IPS-18a (cell line): ENCODE measurements at regions not wholly inside any gene's neighbourhood (a gene's known extent, or its start where the extent isn't known, plus 50 kb on each side); places are given as distances from the start of the nearest gene placed in this dataset.

Experiments
- H3K27ac ChIP-seq: one replicate; pipeline ENCODE4 v1.5.1; 2013; ENCODE audit warnings: low read length
- H3K27me3 ChIP-seq: one replicate; pipeline ENCODE4 v1.6.1; 2013; ENCODE audit warnings: mild to moderate bottlenecking, low read length; ENCODE audit not compliant: control insufficient read depth, insufficient read depth
- H3K36me3 ChIP-seq: one replicate; pipeline ENCODE4 v1.6.1; 2013; ENCODE audit warnings: low read depth, low read length; ENCODE audit not compliant: control insufficient read depth
- H3K4me1 ChIP-seq: one replicate; pipeline ENCODE4 v1.6.1; 2013; ENCODE audit warnings: low read depth, low read length; ENCODE audit not compliant: control insufficient read depth
- H3K4me3 ChIP-seq: one replicate; pipeline ENCODE4 v1.5.1; 2013; ENCODE audit warnings: low read length
- H3K9ac ChIP-seq: one replicate; pipeline ENCODE4 v1.6.1; 2013; ENCODE audit warnings: mild to moderate bottlenecking, low read length, moderate library complexity
- H3K9me3 ChIP-seq: one replicate; pipeline ENCODE4 v1.6.1; 2013; ENCODE audit warnings: low read depth, low read length; ENCODE audit not compliant: control insufficient read depth

DNA sequence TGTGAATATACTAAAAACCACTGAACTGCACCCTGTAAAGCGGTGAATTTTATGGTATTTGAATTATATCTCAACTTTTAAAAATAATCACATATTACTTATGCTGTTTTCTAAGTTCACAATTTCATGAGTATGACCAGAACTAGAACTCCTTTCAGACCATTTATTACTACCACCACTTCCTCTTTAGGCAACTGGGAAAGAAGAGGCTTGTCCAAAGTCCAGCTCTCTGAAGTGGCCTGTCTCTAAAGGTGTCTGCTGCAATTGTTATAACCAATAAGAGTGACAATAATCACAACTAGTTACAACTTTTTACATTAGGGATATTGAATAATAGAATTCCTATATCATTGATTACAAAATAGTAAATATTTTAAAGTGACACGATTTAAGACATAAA is 267.9 kb upstream of the PIK3C3 start:
- no peaks in the 10 kb centered on the region for H3K36me3 ChIP-seq
- H3K27ac ChIP-seq, result no peak overlapping the region
- no peak overlapping the region for H3K4me3 ChIP-seq
- H3K9ac ChIP-seq, result no peak overlapping the region
- no peaks in the 10 kb centered on the region for H3K4me1 ChIP-seq
- H3K9me3 ChIP-seq, result no peaks in the 10 kb centered on the region
- H3K27me3 ChIP-seq, result no peaks in the 10 kb centered on the region

DNA sequence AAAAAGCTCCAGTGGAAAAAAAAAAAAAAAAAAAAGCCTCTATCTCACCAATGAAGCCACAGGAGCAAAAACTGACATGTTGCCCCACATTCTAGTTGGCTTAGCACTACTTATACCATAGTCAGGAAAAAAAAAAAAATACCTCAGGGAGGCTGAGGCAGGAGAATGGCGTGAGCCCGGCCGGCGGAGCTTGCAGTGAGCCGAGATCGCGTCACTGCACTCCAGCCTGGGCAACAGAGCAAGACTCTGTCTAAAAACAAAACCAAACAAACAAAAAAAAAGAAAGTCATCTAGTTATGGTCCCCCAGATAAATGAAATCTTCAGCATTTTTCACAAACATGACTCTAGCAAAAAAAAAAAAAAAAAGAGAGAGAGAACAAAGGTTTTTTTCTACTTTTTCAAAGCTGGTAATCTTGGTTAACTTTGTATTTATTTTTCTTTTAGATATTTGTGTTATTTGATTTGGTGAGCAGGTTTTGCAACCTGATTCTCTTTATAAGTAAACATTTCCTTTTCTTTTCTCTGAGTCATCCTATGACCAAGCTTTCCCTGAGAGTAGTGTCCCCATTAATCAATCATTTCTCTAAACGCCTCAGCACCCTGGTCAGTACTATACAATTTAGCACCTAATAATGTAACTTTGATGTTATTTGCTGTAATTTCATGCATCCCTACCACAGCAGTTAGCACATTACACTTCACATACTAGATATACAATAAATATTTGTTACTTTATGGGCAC is 273.7 kb upstream of the PIK3C3 start:
- no peak overlapping the region for H3K4me3 ChIP-seq
- no peaks in the 10 kb centered on the region for H3K36me3 ChIP-seq
- H3K4me1 ChIP-seq, result no peaks in the 10 kb centered on the region
- H3K27me3 ChIP-seq, result no peaks in the 10 kb centered on the region
- no peak overlapping the region for H3K9ac ChIP-seq
- no peak overlapping the region for H3K27ac ChIP-seq
- no peaks in the 10 kb centered on the region for H3K9me3 ChIP-seq

DNA sequence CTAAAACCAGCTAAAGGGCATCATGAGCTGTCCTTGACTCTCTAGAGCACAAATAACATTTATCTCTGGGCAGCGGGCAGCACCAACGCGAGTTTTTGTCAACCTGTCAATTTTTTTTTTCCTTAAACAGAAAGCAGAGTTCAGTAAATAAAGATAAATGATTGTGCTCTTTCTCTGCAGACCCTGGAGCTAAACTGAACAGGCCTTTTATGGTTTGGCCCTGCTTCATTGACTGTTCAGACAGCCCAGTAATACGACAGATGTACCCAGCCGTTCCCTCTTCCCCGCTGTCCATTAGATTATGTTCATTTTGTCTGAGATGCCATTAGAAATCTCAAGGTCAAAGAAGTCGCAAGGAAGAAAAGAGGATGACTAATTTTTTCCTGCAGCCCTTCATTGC is 280.5 kb upstream of the PIK3C3 start:
- H3K9me3 ChIP-seq, result no peaks in the 10 kb centered on the region
- H3K27ac ChIP-seq, result no peak overlapping the region
- H3K9ac ChIP-seq, result no peak overlapping the region
- H3K36me3 ChIP-seq, result no peaks in the 10 kb centered on the region
- no peaks in the 10 kb centered on the region for H3K4me1 ChIP-seq
- H3K4me3 ChIP-seq, result no peak overlapping the region
- no peaks in the 10 kb centered on the region for H3K27me3 ChIP-seq

DNA sequence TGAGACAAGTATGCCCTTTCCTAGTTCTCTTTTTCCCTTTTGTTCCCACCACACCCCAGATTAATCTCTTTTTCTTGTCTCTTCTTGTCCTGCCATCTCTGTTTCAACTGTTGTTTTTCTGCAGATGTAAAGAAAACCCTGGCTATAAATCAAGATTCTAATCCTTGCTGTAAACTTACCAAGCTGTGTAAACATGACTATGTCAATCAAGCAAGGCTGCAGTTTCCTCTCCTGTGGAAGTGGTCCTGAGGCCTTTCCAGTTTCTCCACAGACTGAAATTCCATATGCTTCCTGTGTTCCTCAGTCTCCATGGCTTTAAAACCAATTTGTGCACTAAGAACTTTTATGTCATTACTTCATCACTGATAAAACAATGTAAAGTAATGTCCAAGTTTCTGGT is 288.8 kb upstream of the PIK3C3 start:
- no peaks in the 10 kb centered on the region for H3K9me3 ChIP-seq
- no peak overlapping the region for H3K9ac ChIP-seq
- no peaks in the 10 kb centered on the region for H3K36me3 ChIP-seq
- H3K27me3 ChIP-seq, result no peaks in the 10 kb centered on the region
- no peaks in the 10 kb centered on the region for H3K4me1 ChIP-seq
- no peak overlapping the region for H3K27ac ChIP-seq
- no peak overlapping the region for H3K4me3 ChIP-seq

DNA sequence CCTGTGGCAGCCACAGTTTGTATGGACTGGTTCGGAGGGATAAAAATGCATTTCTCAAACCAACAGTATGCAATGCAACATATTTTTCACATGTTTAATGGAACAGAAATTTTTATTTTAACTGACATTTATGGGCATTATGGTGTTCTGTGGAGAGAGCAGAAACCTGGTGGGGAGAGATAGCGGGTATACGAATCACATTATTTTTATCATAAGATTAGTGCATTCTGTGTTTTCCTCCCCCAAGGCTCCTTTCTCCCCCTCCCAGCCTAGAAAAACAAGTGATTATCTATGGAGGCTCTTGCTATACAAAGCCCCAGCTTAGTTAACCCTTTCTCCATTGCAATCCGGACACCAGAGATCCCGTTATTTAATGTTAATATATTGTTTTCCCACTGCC is 289.8 kb upstream of the PIK3C3 start:
- no peaks in the 10 kb centered on the region for H3K27me3 ChIP-seq
- H3K4me1 ChIP-seq, result no peaks in the 10 kb centered on the region
- no peaks in the 10 kb centered on the region for H3K9me3 ChIP-seq
- H3K27ac ChIP-seq, result no peak overlapping the region
- H3K36me3 ChIP-seq, result no peaks in the 10 kb centered on the region
- no peak overlapping the region for H3K4me3 ChIP-seq
- no peak overlapping the region for H3K9ac ChIP-seq

DNA sequence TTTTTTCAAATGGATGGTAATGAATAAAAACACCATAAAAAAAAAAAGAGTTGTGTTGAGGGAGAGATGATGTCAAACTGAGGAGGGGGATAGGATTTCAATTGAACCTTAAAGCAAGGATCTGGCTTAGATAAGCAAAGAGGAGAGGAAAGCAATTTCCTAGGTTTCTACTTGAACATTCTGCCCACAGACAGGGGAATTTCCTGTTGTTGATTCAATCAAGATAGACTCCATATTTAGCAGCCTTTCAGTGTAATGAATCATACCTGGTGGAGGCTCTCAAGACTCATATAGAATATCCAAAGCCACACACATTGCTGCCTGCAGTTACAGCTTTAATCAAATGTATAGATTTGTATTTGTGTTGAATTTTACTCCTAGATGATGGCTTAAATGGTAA is 294.4 kb upstream of the PIK3C3 start:
- Histone ChIP-seq H3K27ac (no peak overlapping the region), H3K4me3 (no peak overlapping the region), H3K9ac (no peak overlapping the region), H3K9me3 (no peaks in the 10 kb centered on the region), H3K27me3 (no peaks in the 10 kb centered on the region), H3K4me1 (no peaks in the 10 kb centered on the region), H3K36me3 (no peaks in the 10 kb centered on the region)

DNA sequence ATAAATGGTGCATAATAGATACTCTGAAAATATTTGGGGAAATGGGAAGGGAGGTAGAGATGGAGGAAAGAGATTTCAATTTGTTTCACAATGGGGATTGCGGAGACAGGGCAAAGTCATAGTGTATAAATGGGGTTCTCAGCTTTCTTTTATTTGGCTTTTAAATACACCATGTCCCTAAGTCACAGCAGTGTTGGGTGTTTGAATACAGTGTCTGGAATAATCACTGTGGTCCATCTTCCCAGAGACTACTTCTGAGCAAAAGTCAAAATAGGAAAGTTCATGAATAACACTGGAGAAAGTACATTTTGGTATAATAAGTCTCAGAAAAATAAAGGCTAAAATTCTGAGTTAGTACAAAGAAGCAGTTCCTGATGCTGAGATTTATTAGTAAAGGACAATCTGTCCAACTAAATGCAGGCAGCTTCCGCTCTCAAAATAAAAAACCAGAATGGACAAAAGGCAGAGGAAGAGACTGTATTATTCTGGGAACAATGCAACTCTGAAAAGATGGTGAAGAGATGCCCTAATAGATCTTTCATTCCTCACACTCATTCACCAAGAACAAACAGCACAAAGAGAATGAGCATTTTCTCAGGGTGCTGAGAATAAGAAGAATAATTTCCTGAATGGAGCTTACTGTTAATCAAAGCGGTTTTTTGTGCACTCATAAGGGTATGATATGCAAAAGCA is 295.4 kb upstream of the PIK3C3 start:
- H3K27me3 ChIP-seq, result no peaks in the 10 kb centered on the region
- H3K27ac ChIP-seq, result no peak overlapping the region
- no peaks in the 10 kb centered on the region for H3K9me3 ChIP-seq

DNA sequence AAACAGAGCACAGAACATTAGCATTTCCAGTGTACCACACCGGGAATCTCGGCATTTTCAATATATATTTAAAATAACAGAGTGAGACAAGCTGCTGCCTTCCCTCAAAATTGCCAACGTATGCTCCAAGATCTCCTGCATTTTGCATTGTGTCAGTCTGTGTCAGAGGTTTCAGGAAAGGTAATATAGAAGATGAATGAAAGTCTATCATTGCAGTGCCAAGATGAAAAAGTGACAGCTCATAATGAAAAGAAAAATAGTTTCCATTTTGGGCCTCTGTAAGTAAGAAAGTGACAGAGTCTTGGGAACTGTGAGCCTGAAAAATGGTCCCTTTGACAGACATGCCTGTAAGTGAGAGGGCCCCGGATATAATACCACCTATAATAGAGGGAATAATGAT is 297.8 kb upstream of the PIK3C3 start:
- Histone ChIP-seq H3K9me3 (no peaks in the 10 kb centered on the region), H3K4me3 (no peak overlapping the region), H3K36me3 (no peaks in the 10 kb centered on the region), H3K27me3 (no peaks in the 10 kb centered on the region), H3K9ac (no peak overlapping the region), H3K4me1 (no peaks in the 10 kb centered on the region), H3K27ac (no peak overlapping the region)

More for the DNA sequence above, 295.4 kb upstream of the PIK3C3 start:
- no peak overlapping the region for H3K9ac ChIP-seq
- H3K4me1 ChIP-seq, result no peaks in the 10 kb centered on the region
- no peaks in the 10 kb centered on the region for H3K36me3 ChIP-seq
- H3K4me3 ChIP-seq, result no peak overlapping the region

DNA sequence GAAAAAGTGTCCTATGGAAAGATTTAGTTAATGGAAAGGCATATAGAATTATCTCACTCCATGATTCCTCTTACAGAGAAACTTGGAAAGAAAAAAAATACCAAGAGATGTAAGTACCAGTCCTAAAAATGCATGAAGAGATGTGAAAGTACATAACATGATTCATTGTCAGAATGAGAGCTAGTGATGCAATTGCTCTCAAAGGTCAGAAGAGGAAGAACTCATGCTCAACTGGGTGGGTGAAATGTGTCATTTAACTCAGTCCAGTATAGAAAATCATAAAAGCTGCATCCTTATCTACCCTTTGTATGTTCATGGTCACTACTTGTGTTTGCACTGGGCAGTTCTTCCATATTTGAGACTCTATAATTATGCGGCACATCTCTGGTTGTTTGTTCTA is 300.0 kb upstream of the PIK3C3 start:
- Histone ChIP-seq H3K4me3 (no peak overlapping the region), H3K36me3 (no peaks in the 10 kb centered on the region), H3K27me3 (no peaks in the 10 kb centered on the region), H3K27ac (no peak overlapping the region), H3K4me1 (no peaks in the 10 kb centered on the region), H3K9me3 (no peaks in the 10 kb centered on the region), H3K9ac (no peak overlapping the region)

DNA sequence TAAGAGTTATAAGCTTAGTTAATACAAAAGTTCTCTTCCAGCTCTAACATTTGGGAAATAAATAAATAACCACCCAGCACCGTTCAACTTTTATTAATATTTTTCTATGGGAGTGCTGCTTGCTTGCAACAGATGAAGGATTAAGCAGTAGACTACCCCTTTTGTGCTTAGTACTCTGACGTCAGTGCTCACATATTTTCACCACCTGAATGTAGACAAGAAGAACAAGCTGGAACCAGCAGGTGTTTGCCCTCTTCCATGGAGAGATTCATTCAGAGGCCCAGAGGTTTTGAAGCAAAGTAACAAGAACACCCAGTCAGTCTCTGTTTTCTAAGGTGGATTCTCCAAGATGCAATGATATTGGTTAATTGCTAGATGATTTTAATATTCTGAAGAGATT is 307.1 kb upstream of the PIK3C3 start:
- Histone ChIP-seq H3K36me3 (no peaks in the 10 kb centered on the region), H3K9ac (no peak overlapping the region), H3K4me1 (no peaks in the 10 kb centered on the region), H3K27me3 (no peaks in the 10 kb centered on the region), H3K9me3 (no peaks in the 10 kb centered on the region), H3K27ac (no peak overlapping the region), H3K4me3 (no peak overlapping the region)

DNA sequence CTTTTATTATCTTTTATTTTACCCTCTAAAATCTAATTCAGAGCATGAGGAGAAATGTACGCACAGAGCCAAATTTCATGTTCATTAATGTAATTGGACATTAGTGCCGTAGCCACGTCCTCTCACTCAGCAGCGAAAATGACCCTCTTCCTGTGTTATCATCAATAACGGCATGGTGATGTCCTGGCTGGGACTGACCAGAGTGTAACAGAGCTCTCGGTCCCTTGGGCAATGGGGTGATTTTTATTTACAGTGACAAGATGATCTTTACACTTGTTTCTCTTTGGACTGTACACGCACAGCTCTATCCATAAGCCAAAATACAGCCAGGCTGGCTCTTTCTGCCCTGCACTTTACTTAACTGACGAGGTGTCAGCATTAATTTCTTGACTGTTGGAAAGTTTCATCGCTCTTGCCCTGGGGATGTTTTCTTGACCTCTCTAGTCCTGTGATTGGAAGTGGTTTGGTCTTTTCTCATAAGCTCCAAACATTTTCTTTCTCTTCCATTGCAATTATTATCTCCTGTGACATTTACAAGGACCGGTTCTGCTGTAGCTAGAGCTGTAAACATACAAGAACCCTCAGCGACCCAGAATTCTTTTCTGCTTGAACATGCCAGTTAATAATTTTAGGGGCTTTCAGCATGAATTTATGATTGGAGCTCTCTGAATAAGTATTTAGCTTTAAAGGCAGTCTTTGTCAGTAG is 308.0 kb upstream of the PIK3C3 start:
- H3K9me3 ChIP-seq, result no peaks in the 10 kb centered on the region
- no peaks in the 10 kb centered on the region for H3K27me3 ChIP-seq
- no peak overlapping the region for H3K4me3 ChIP-seq
- no peaks in the 10 kb centered on the region for H3K4me1 ChIP-seq
- H3K27ac ChIP-seq, result no peak overlapping the region
- H3K36me3 ChIP-seq, result no peaks in the 10 kb centered on the region
- no peak overlapping the region for H3K9ac ChIP-seq
